Mesenchymal stem cell (in vitro differentiated cells and primary cell): ENCODE measurements at regions not wholly inside any gene's neighbourhood (a gene's known extent, or its start where the extent isn't known, plus 50 kb on each side); places are given as distances from the start of the nearest gene placed in this dataset.

Experiments used
- DNase-seq: peaks from one replicate; pipeline ENCODE4 v3.0.0-alpha.2; 2013
- H2AFZ ChIP-seq: one replicate; pipeline ENCODE4 v1.6.1; 2013; ENCODE audit warnings: low read depth, mild to moderate bottlenecking, control low read depth, inconsistent platforms, low read length, moderate library complexity
- H2AK5ac ChIP-seq: 2 replicates; pipeline ENCODE4 v1.6.1; 2013; ENCODE audit warnings: low read length, moderate library complexity, mild to moderate bottlenecking, inconsistent platforms; ENCODE audit not compliant: severe bottlenecking
- H2BK120ac ChIP-seq: one replicate; pipeline ENCODE4 v1.6.1; 2013; ENCODE audit warnings: low read depth, mild to moderate bottlenecking, inconsistent platforms, low read length, moderate library complexity
- H2BK12ac ChIP-seq, 2 experiments: one replicate each; pipeline ENCODE4 v1.6.1; 2013; ENCODE audit warnings: inconsistent platforms in 2 of 2, low read length in 2 of 2, mild to moderate bottlenecking in 2 of 2, moderate library complexity in 2 of 2, control low read depth in 1 of 2
- H2BK15ac ChIP-seq: one replicate; pipeline ENCODE4 v1.6.1; 2013; ENCODE audit warnings: mild to moderate bottlenecking, low read depth, inconsistent platforms; ENCODE audit not compliant: poor library complexity, severe bottlenecking
- H2BK5ac ChIP-seq: 2 replicates; pipeline ENCODE4 v1.6.1; 2013; ENCODE audit warnings: low read depth, mild to moderate bottlenecking, low read length, control low read depth, inconsistent platforms; ENCODE audit not compliant: poor library complexity, severe bottlenecking
- H3K14ac ChIP-seq, 2 experiments: one replicate each; pipeline ENCODE4 v1.6.1; 2013; ENCODE audit warnings: inconsistent platforms in 2 of 2, low read length in 2 of 2, control low read depth in 1 of 2, mild to moderate bottlenecking in 1 of 2, moderate library complexity in 1 of 2
- H3K18ac ChIP-seq, 2 experiments: one replicate each; pipeline ENCODE4 v1.6.1; 2013; ENCODE audit warnings: inconsistent platforms in 2 of 2, low read length in 2 of 2, control low read depth in 1 of 2, low read depth in 1 of 2, mild to moderate bottlenecking in 1 of 2
- H3K23ac ChIP-seq, 2 experiments: one replicate each; pipeline ENCODE4 v1.6.1; 2013; ENCODE audit warnings: inconsistent platforms in 2 of 2, low read length in 2 of 2, mild to moderate bottlenecking in 2 of 2, moderate library complexity in 2 of 2, control low read depth in 1 of 2
- H3K27ac ChIP-seq: 2 replicates; pipeline ENCODE4 v1.5.1; 2013; ENCODE audit warnings: mild to moderate bottlenecking, moderate library complexity, low read length, control low read depth, inconsistent platforms; ENCODE audit not compliant: poor library complexity, severe bottlenecking
- H3K27me3 ChIP-seq, 2 experiments: 2 replicates each; pipeline versions ENCODE4 v1.6.1 to v1.7.0; 2013; ENCODE audit warnings: low read length in 2 of 2, mild to moderate bottlenecking in 2 of 2, moderate library complexity in 2 of 2, control low read depth in 1 of 2, inconsistent platforms in 1 of 2; ENCODE audit not compliant: control insufficient read depth in 1 of 2, insufficient read depth in 1 of 2
- H3K36me3 ChIP-seq, 2 experiments: 2 replicates each; pipeline versions ENCODE4 v1.6.1 to v1.7.0; 2013; ENCODE audit warnings: low read length in 2 of 2, control low read depth in 1 of 2, inconsistent platforms in 1 of 2, low read depth in 1 of 2, mild to moderate bottlenecking in 1 of 2; ENCODE audit not compliant: insufficient read depth in 2 of 2, control insufficient read depth in 1 of 2
- H3K4ac ChIP-seq, 2 experiments: one replicate each; pipeline ENCODE4 v1.6.1; 2013; ENCODE audit warnings: inconsistent platforms in 2 of 2, low read length in 2 of 2, mild to moderate bottlenecking in 2 of 2, moderate library complexity in 2 of 2, control low read depth in 1 of 2, low read depth in 1 of 2
- H3K4me1 ChIP-seq: 2 replicates; pipeline ENCODE4 v1.6.1; 2013; ENCODE audit warnings: low read depth, low read length, control low read depth; ENCODE audit not compliant: control insufficient read depth, insufficient read depth
- H3K4me2 ChIP-seq: 2 replicates; pipeline ENCODE4 v1.6.1; 2013; ENCODE audit warnings: low read length, mild to moderate bottlenecking, inconsistent platforms; ENCODE audit not compliant: poor library complexity, severe bottlenecking
- H3K4me3 ChIP-seq, 2 experiments: 2 replicates each; pipeline versions ENCODE4 v1.5.1 to v1.7.0; 2013; ENCODE audit warnings: low read length in 2 of 2, mild to moderate bottlenecking in 2 of 2, control low read depth in 1 of 2, low read depth in 1 of 2; ENCODE audit not compliant: insufficient read depth in 1 of 2
- H3K79me1 ChIP-seq: replicated peaks from 2 replicates; pipeline ENCODE4 v1.6.1; 2013; ENCODE audit warnings: mild to moderate bottlenecking, control low read depth, low read length, inconsistent platforms; ENCODE audit not compliant: poor library complexity, severe bottlenecking
- H3K9ac ChIP-seq: 2 replicates; pipeline ENCODE4 v1.7.0; 2013; ENCODE audit warnings: mild to moderate bottlenecking, low read length, moderate library complexity
- H3K9me3 ChIP-seq: 2 replicates; pipeline ENCODE4 v1.7.0; 2013; ENCODE audit warnings: mild to moderate bottlenecking, low read length; ENCODE audit not compliant: control insufficient read depth
- H4K8ac ChIP-seq: one replicate; pipeline ENCODE4 v1.6.1; 2013; ENCODE audit warnings: inconsistent platforms, mild to moderate bottlenecking, low read length, moderate library complexity
- H4K91ac ChIP-seq: one replicate; pipeline ENCODE4 v1.6.1; 2013; ENCODE audit warnings: mild to moderate bottlenecking, low read length, inconsistent platforms
- WGBS: methylation state at CpG from one replicate; pipeline ENCODE4 v1.1.7; 2013; ENCODE audit warnings: mixed read lengths; 5-methylcytosine and 5-hydroxymethylcytosine counted together

DNA sequence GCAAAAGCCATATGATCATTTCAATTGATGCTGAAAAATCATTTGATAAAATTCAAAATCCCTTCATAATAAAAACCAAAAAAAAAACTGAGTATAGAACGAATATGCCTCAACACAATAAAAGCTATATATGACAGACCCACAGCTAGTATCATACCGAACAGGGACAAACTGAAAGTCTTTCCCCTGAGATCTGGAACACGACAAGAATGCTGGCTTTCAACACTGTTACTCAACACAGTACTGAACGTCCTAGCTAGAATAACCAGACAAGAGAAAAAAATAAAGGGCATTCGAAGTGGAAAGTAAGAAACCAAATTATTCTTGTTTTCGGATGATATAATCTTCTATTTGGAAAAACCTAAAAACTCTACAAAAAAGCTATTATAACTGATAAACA lies 559.9 kb downstream of the EPM2A start:
- Histone ChIP-seq H4K8ac (no peak overlapping the region), H2AK5ac (no peak overlapping the region), H2BK5ac (no peak overlapping the region), H2AFZ (no peak overlapping the region), H3K27ac (no peak overlapping the region), H4K91ac (no peak overlapping the region), H3K9ac (no peak overlapping the region), H2BK15ac (no peak overlapping the region), H3K27me3 (no peaks in the 10 kb centered on the region), H3K9me3 (peaks cover 6% of the 10 kb centered on the region), H3K18ac (no peak overlapping the region), H3K4me1 (no peaks in the 10 kb centered on the region), H2BK12ac (no peak overlapping the region), H3K4me2 (no peak overlapping the region), H3K36me3 (no peaks in the 10 kb centered on the region), H3K14ac (no peak overlapping the region), H3K79me1 (no peaks in the 10 kb centered on the region), H3K4me3 (no peak overlapping the region), H3K23ac (no peak overlapping the region), H2BK120ac (no peak overlapping the region), H3K4ac (no peak overlapping the region)
- DNase-seq, result no peak
- 72% methylated on average over 3 of the region's 6 CpGs for WGBS

DNA sequence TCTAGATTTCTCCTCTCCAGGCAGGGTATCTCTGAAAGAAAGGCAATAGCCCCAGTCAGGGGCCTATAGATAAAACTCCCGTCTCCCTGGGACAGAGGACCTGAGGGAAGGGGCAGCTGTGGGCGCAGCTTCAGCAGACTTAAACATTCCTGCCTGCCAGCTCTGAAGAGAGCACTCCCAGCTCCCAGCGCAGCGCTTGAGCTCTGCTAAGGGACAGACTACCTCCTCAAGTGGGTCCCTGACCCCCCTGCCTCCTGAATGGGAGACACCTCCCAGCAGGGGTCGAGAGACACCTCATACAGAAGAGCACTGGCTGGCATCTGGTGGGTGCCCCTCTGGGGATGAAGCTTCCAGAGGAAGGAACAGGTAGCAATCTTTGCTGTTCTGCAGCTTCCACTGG lies 556.9 kb downstream of the EPM2A start:
- H3K4me1 ChIP-seq, result no peaks in the 10 kb centered on the region
- no peak overlapping the region for H3K4me2 ChIP-seq
- no peak overlapping the region for H4K91ac ChIP-seq
- H2BK120ac ChIP-seq, result no peak overlapping the region
- H3K36me3 ChIP-seq, result no peaks in the 10 kb centered on the region
- no peak overlapping the region for H3K27ac ChIP-seq
- H3K4me3 ChIP-seq, result no peak overlapping the region
- 79% methylated on average over 5 of the region's 5 CpGs for WGBS
- no peak overlapping the region for H3K14ac ChIP-seq
- no peak overlapping the region for H3K18ac ChIP-seq
- no peak overlapping the region for H3K4ac ChIP-seq
- no peak overlapping the region for H2BK5ac ChIP-seq
- H2BK12ac ChIP-seq, result no peak overlapping the region
- H4K8ac ChIP-seq, result no peak overlapping the region
- no peak overlapping the region for H2BK15ac ChIP-seq
- no peak overlapping the region for H2AFZ ChIP-seq
- DNase-seq, result no peak
- no peak overlapping the region for H3K9ac ChIP-seq
- H3K23ac ChIP-seq, result no peak overlapping the region
- no peaks in the 10 kb centered on the region for H3K27me3 ChIP-seq
- H2AK5ac ChIP-seq, result no peak overlapping the region
- peaks cover 6% of the 10 kb centered on the region for H3K9me3 ChIP-seq
- H3K79me1 ChIP-seq, result no peaks in the 10 kb centered on the region

DNA sequence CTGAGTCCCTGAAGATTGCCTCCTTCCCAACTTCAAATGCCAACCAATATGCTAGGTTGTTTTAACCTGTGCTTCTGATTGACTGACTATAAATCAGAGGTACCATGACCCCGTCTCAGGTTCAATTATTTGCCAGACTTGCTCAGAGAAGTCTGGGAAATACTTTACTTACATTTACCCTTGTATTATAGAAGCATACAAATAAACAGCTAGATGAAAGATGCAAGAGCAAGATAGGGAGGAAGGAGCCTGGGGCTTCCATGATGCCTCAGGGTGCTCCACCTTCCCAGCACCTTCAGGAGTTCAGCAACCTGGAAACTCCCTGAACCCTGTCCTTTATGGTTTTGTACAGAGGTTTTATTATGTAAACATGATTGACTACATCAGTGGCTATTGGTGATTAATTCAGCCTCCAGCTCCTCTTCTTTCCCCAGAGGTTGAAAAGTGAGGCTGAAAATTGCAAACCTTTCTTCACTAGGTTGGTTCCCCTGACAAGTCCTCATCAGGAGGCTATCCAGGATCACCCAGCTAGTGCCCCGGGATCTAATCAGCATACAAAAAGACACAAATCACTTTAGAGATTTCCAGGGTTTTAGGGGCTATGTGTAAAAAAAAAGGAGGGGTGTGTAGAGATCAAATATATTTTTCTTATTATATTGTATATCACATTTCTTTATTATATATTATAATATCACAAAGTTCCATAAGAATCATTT lies 547.7 kb downstream of the EPM2A start:
- H2BK12ac ChIP-seq, result no peak overlapping the region
- H2BK15ac ChIP-seq, result no peak overlapping the region
- H4K8ac ChIP-seq, result no peak overlapping the region
- H3K4me3 ChIP-seq, result no peak overlapping the region
- WGBS, result no CpG with 5 or more reads among the region's 2 CpGs
- H3K4me1 ChIP-seq, result no peaks in the 10 kb centered on the region
- no peak overlapping the region for H2AFZ ChIP-seq
- H3K9me3 ChIP-seq, result no peaks in the 10 kb centered on the region
- H3K9ac ChIP-seq, result no peak overlapping the region
- H3K4ac ChIP-seq, result no peak overlapping the region
- no peak overlapping the region for H4K91ac ChIP-seq
- H2BK120ac ChIP-seq, result no peak overlapping the region
- no peaks in the 10 kb centered on the region for H3K79me1 ChIP-seq
- H3K14ac ChIP-seq, result no peak overlapping the region
- H2AK5ac ChIP-seq, result no peak overlapping the region
- H2BK5ac ChIP-seq, result no peak overlapping the region
- no peak overlapping the region for H3K23ac ChIP-seq
- DNase-seq, result no peak
- no peak overlapping the region for H3K18ac ChIP-seq
- no peaks in the 10 kb centered on the region for H3K36me3 ChIP-seq
- no peak overlapping the region for H3K4me2 ChIP-seq
- H3K27me3 ChIP-seq, result no peaks in the 10 kb centered on the region
- H3K27ac ChIP-seq, result no peak overlapping the region

DNA sequence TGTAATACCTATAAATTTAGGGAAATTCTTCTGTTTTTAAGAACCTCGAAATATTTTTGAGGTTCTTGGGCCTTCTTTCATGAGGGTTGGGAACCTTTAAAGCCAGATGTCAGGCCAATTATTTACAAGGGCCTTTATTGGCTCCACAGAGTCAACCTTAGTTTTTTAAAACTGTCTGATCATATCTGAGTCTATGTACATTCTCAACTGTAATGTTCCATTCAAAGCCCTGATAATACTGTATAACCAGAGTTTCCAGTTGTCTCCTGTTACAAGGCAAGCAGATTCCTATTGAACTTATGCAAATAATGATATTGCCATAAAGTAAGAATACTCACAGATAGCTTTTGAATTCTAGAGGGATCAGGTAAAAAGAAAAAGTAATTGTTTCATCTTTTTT lies 545.5 kb downstream of the EPM2A start:
- Histone ChIP-seq H3K79me1 (no peaks in the 10 kb centered on the region), H3K14ac (no peak overlapping the region)
- 80% methylated on average over 1 of the region's 1 CpG for WGBS

More for the DNA sequence above, 545.5 kb downstream of the EPM2A start:
- no peak overlapping the region for H3K23ac ChIP-seq
- H2BK5ac ChIP-seq, result no peak overlapping the region
- no peaks in the 10 kb centered on the region for H3K27me3 ChIP-seq
- H3K36me3 ChIP-seq, result no peaks in the 10 kb centered on the region
- no peak overlapping the region for H2BK12ac ChIP-seq
- no peak overlapping the region for H3K9ac ChIP-seq
- no peak overlapping the region for H2AK5ac ChIP-seq
- H2AFZ ChIP-seq, result no peak overlapping the region
- no peak overlapping the region for H4K8ac ChIP-seq
- H3K4me2 ChIP-seq, result no peak overlapping the region
- H2BK120ac ChIP-seq, result no peak overlapping the region
- no peak overlapping the region for H2BK15ac ChIP-seq
- no peak for DNase-seq
- H3K9me3 ChIP-seq, result no peaks in the 10 kb centered on the region
- no peak overlapping the region for H4K91ac ChIP-seq
- H3K4ac ChIP-seq, result no peak overlapping the region
- H3K4me1 ChIP-seq, result no peaks in the 10 kb centered on the region
- no peak overlapping the region for H3K27ac ChIP-seq
- H3K4me3 ChIP-seq, result no peak overlapping the region
- no peak overlapping the region for H3K18ac ChIP-seq
